ENCODE measurements at regions not wholly inside any gene's neighbourhood (a gene's known extent, or its start where the extent isn't known, plus 50 kb on each side); places are given as distances from the start of the nearest gene placed in this dataset.

DNA sequence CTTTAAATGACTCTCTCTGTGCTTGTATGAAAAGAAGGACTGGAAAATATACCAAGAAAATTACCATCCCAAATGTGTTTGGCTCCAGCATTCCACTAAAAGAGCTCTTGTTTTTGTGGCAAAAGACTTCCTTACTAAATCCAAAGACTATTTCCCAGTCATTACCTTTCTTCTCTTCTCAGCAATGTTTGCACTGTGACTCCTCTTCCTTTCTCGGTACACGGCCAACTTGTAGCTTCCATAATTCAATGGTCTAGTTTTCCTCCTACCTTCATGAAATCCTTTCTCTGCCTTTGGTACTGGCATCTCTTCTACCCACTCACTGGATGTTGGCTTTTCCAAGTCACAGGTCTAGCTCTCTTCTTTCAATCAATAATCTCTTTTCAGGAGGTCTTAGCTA is 568.5 kb upstream of the JAG1 start:
- no peak for DNase-seq (ENCODE audit: low spot score)

DNA sequence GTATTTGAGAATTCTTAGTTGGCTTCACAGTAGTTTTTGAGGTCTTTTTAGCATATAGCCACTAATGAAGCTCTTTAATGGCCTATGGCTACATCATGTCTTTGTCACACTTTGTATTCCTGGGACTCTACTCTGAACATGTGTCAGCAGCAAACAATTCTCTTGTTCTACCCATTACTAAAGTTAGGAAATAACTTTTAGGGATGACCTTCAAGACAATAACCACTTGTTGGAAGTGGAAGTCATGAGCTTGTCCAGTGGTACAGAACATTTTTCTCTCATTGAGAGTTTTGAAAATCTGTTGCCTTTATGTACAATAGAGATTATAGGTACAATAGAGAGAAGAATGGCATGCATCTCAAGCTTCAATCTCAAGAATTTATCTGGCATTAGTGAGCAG is 571.6 kb upstream of the JAG1 start:
- no peak for DNase-seq (ENCODE audit: low spot score)

GRCh38 chr20:11246251-11246775 is 572.5 kb upstream of the JAG1 start:
- no peak for DNase-seq (ENCODE audit: low spot score)

DNA sequence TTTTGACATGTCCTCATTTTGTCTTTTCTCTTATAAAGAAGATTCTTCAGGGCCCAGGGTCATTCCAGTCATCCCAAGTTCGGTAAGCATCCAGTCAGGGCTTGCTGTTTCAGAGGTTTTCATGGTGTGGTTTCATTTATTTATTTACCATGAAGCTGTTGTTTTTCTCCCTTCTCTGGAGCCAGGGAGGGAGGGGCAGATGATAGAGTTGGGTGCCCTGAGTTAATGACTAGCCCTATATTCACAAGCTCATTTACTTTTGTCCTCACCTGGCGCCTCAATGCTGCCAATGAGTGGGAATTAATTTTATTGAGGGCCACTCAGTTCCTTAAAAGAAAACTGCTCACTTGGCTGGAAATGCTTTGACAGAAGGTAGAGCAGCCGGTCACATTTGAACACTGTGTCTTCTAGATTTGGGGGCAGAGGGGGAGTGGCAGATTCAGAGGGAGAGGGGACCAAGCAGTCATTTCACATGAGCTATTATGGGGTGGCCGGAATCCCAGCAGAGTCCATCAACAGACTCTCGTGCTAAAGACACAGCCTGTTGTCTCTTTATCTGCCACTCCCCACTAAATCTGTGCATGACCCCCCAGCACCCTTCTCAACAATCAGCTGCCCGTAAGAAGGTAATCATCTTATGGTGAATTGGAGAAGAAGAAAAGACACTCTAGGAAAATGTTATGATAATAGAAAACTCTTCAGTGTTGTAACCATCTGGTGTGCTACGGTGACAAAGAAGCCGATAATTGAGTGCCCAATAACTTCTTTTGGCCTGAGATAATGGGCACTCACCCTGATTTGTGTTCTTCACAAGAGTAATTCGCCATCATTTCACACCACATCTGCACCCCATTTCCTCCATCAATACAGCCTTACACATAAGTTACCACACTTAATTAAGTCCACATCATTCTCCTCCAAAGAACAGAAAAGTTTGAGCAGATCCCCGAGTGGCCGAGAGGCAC is 573.5 kb upstream of the JAG1 start:
- DNase-seq (ENCODE audit: low spot score), result no peak

DNA sequence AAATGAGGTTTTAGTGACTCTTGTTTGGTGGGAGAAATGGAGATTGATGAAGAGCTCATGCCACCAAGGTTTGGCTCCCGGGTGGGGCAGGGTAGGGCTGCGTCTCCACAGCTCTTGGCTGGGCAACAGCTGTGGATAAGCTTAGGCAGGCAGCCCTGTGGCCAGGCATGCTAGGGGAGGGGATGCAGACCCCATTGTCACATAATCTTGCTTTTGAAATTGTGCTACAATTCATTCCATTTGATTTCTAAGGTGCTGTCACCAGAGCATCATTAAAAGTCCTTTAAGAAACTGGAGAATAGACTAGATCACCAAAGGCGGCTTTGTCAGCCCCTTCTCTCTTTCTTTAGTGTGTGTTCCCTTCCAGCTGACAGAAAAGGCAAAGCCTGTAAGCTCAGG is 574.2 kb upstream of the JAG1 start:
- no peak for DNase-seq (ENCODE audit: low spot score)

DNA sequence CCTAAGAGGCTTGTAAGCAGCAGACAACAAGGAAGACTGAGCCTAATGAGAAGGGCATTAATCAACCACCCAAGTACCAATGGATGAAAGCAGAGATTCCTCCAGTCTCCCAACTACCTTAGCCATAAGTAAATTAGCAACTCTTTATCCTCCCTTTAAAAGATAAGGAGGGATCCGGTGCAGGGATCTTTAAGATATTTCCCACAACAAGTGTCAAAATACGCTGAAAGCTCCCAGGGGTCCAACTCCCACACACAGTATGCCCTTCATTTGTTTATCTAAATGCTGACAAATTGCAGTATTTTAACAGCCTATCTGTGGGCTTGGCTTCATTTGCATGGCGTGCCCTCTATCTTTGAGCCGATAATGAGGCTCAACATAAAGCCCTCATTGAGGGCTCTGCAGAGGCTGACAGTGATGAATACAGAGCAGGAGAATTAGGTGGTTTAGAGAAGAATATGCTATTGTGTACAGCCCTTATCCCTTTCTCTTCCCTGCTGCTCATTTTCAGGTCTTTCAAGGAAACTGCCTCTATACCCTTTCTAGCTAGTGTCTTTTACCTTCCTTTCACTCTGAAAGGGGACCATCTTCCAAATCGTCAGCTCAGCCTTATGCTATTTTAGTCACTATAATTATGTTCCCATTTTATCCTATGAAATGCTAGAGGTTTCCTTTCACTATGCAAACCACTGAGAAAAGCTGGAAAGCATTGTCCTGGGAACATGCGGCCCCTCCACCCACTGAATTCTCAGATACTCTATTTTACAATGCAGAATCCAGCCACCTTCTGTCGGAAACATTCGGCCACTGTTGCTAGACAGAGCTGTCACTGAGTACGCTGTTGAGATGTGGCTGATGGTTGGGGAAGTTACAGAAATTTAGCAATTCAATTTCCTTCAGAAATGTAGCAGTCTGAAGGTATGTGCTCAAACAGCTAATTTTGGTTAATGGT is 575.2 kb upstream of the JAG1 start:
- no peak for DNase-seq (ENCODE audit: low spot score)

GRCh38 chr20:11249683-11250082 is 575.9 kb upstream of the JAG1 start:
- DNase-seq (ENCODE audit: low spot score), result no peak

DNA sequence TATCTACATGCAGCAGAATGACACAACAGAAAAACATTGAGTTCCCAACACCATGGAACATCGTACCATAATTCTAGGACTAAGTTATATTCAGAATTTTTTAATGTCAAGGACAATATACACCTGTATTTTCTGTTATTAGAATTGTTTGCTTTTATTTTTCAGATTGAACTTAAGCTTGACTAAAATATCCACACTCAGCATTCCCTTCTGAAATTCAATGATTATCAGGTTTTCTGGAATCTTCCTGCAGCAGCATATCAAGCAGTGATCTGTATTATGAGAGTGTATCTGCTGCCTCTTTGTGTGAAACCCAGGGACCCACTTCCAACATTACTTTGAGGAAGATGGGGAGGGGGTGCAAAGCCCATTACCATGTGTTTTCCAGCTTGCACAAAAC is 578.6 kb upstream of the JAG1 start:
- DNase-seq (ENCODE audit: low spot score), result no peak

- no peak for DNase-seq (ENCODE audit: low spot score)
Observed at GRCh38 chr20:11255455-11255854, 581.7 kb upstream of the JAG1 start.

DNA sequence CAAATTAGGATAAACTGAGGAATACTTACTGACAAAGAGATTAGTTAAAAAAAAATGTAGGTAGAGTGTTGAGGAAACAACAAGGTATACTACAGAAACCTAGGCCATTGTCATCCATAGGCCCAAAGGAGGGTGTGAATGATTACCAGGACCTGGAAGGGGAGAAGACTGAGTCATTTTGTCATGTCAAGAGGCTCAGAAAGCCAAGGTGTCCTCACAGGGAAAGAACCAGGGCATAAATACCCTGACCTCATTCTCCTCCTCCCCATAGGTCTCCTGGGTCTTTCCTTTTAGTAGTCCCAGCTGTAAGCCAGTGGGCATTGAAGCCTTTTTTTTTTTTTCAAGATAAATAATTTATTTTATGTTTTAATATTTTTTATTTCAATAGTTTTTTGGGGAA is 582.1 kb upstream of the JAG1 start:
- no peak for DNase-seq (ENCODE audit: low spot score)

- DNase-seq (ENCODE audit: low spot score), result no peak
Observed at GRCh38 chr20:11260611-11261010, 586.8 kb upstream of the JAG1 start.

GRCh38 chr20:11261533-11262000 is 587.8 kb upstream of the JAG1 start:
- no peak for DNase-seq (ENCODE audit: low spot score)

DNA sequence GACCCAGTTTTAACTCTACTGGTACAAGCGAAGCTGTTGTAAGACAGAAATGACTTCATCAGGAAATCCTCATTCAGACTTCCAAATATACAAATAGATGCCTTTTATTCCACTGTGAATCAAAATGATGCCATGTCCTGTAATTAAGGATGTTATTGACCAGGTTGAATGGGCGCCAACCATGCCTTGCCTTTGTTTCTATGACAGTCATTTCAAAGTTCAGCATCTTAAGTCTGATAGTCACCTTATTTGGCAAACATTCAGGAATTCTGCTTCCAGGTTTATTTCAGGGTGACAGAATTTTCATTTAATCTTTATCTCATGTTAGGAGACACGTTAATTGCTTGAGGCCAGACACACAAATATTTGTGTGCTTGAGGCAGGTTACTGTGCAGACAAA is 592.8 kb upstream of the JAG1 start:
- DNase-seq (ENCODE audit: low spot score), result no peak

DNA sequence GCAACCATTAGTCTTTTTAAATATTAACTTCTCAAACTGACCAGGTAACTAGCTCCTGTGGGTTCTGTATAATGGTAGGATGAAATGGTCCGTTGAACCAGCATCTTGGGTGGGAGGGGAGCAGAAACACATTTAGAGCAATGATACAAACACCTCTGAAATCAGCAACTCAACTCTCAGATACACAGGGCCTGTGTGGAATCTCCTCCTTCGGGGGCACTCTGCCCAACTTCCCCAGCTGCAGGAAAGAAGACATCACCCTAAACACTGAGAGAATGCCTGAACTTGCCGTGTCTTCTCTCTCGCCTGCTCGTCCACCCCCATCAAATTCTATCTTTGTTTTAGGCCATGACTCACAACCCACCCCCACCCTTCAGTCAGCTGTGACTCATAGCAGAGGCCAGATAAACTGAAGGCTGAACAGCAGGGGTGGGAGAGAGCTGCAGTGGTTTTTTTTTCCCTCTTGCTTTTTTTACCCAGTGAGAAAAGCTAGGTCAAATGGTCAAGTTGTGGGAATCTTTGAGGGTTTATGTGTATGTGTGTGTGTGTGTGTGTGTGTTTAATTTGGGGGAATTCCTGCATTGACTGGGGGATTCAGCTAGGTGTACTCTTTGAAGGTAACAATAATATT is 593.4 kb upstream of the JAG1 start:
- peak; percentile 96 for DNase-seq (ENCODE audit: low spot score)

DNA sequence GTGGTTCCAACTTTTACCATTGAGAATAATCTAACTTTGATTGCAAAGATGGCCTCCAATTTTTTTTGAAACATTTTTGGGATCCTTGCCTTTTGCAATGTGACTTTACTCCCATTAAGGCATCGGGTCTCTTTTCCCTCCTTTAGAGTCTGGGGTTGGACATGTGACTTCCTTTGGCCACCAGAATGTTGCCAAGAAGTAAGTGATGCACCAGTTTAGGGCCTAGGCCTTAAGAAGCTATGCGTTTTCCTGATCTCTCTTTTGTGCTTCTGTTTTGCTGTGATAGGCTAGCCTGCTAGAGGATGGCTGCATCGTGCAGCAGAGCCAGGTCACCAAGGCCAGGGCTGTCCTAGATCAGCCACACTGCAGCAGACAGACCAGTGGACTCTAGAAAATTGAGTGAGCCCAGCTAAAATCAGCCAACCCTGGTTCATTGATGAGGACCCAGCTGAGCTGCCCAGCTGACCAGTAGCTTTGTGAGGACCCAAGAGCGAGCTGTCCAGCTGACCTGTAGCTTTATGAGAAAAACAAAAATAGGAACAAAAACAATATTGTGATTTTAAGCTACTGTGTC is 594.0 kb upstream of the JAG1 start:
- no peak for DNase-seq (ENCODE audit: low spot score)

GRCh38 chr20:11270566-11270965 is 596.8 kb upstream of the JAG1 start:
- DNase-seq (ENCODE audit: low spot score), result no peak

GRCh38 chr20:11271319-11271718 is 597.5 kb upstream of the JAG1 start:
- DNase-seq (ENCODE audit: low spot score), result no peak

DNA sequence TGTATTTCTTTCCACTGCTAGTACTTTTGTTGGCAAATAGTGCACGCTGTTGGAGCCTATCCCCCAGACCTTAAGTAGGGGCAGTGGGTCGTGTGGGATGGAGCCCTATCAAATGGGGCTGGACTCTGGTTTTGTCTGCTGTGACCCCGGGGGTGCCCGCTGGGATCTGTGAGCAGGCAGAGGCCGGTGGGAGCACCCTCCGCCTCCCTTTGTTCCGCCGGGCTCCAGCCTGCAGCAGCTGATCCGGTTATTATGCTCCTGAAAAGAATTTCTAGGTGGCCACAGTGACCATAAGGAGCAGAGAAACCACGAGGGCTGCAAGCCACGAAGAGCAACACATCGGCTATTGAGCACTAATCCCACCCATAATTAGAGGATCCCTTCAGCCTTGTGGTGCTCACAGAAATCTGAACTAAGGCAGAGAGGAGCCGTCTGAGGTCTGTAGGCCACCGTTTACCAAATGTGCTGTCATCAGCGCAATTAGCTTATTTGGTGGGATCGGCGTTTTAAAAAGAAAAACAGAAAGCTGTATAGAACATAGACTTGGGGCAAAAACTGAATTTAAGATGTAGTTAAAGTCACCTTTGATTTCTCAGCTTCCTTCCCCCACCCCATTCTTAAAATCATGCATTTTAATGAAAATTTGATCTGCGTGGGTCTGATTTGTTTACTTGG is 598.3 kb upstream of the JAG1 start:
- DNase-seq (ENCODE audit: low spot score), result no peak

DNA sequence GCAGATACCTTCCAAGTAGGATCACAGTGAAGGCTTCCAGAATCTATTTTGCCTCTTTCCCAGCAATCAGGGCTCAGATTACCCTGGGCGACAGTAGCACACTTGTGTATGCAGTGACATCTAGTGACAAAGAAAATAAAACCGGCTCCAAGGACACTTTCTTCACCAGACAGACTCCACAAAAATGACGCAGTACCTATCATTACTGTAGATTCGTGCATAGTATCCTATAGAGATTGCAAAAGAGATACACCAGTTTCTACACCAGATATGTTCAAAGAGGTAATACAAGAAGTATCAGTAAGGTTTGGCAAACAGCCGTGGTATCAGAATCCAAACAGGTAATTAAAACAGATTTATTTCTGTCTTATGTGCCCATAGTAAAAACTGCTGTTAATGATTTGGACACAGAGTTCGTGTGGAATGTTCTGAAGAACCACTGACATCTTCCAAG is 600.4 kb upstream of the JAG1 start:
- peak; percentile 88 for DNase-seq (ENCODE audit: low spot score)

GRCh38 chr20:11275740-11276139 is 601.9 kb upstream of the JAG1 start:
- no peak for DNase-seq (ENCODE audit: low spot score)

DNA sequence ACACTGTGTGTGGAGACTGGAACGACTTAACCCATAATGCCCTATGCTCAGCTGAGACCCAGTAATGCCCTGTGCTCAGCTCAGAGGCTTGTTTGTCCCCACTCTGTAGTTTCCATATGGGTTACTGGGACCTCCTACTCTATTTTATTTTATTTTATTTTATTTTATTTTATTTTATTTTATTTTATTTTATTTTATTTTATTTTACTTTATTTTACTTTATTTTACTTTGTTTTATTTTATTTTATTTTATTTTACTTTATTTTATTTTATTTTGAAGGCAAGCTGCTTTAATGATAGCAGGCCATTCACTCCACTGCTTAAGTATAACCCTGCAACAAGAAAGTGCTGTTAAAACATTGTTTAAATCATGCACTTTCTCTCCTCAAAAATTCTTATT is 603.4 kb upstream of the JAG1 start:
- DNase-seq (ENCODE audit: low spot score), result no peak
